ENCODE measurements at regions not wholly inside any gene's neighbourhood (a gene's known extent, or its start where the extent isn't known, plus 50 kb on each side); places are given as distances from the start of the nearest gene placed in this dataset.

GRCh38 chr4:44093390-44093789 lies 355.2 kb downstream of the KCTD8 start:
- no peak overlapping the region for H3K4me3 ChIP-seq
- no peaks in the 10 kb centered on the region for H3K36me3 ChIP-seq
- TF ChIP-seq CTCF (IDR thresholded peaks at IDR 0.05; ENCODE audit: borderline replicate concordance), result no peak
- intact Hi-C loops (cut with micrococcal nuclease), result no loop called here
- no peak for DNase-seq
- H3K27ac ChIP-seq (replicated peaks), result no peak overlapping the region
- H3K4me1 ChIP-seq, result no peaks in the 10 kb centered on the region
- H3K27me3 ChIP-seq (ENCODE audit: low read depth), result no peaks in the 10 kb centered on the region
- H3K9me3 ChIP-seq (replicated peaks), result no peaks in the 10 kb centered on the region

- intact Hi-C loops (cut with micrococcal nuclease), result no loop called here
These were observed 349.6 kb downstream of the KCTD8 start for GRCh38 chr4:44098973-44099372.

GRCh38 chr4:44100456-44100855 lies 348.2 kb downstream of the KCTD8 start:
- no peaks in the 10 kb centered on the region for H3K4me1 ChIP-seq
- peaks cover 27% of the 10 kb centered on the region for H3K9me3 ChIP-seq (replicated peaks)
- H3K27me3 ChIP-seq (ENCODE audit: low read depth), result no peaks in the 10 kb centered on the region
- H3K27ac ChIP-seq (replicated peaks), result no peak overlapping the region
- H3K4me3 ChIP-seq, result no peak overlapping the region
- TF ChIP-seq CTCF (IDR thresholded peaks at IDR 0.05; ENCODE audit: borderline replicate concordance), result no peak
- no peaks in the 10 kb centered on the region for H3K36me3 ChIP-seq
- intact Hi-C loops (cut with micrococcal nuclease), result no loop called here
- no peak for DNase-seq

More at GRCh38 chr4:44098973-44099372, 349.6 kb downstream of the KCTD8 start:
- Histone ChIP-seq H3K27ac (replicated peaks) (no peak overlapping the region), H3K4me1 (no peaks in the 10 kb centered on the region), H3K9me3 (replicated peaks) (peaks cover 27% of the 10 kb centered on the region), H3K27me3 (ENCODE audit: low read depth) (no peaks in the 10 kb centered on the region), H3K36me3 (no peaks in the 10 kb centered on the region), H3K4me3 (no peak overlapping the region)
- no peak for DNase-seq
- TF ChIP-seq CTCF (IDR thresholded peaks at IDR 0.05; ENCODE audit: borderline replicate concordance), result no peak

GRCh38 chr4:44118971-44119680 lies 329.5 kb downstream of the KCTD8 start:
- H3K36me3 ChIP-seq, result no peaks in the 10 kb centered on the region
- TF ChIP-seq CTCF (IDR thresholded peaks at IDR 0.05; ENCODE audit: borderline replicate concordance), result no peak
- intact Hi-C loops (cut with micrococcal nuclease), result no loop called here
- H3K27ac ChIP-seq (replicated peaks), result no peak overlapping the region
- H3K4me1 ChIP-seq, result no peaks in the 10 kb centered on the region
- DNase-seq, result no peak
- no peak overlapping the region for H3K4me3 ChIP-seq
- no peaks in the 10 kb centered on the region for H3K27me3 ChIP-seq (ENCODE audit: low read depth)
- H3K9me3 ChIP-seq (replicated peaks), result peaks cover 10% of the 10 kb centered on the region

GRCh38 chr4:44120646-44121045 lies 328.0 kb downstream of the KCTD8 start:
- H3K4me3 ChIP-seq, result no peak overlapping the region

More at GRCh38 chr4:44120646-44121045, 328.0 kb downstream of the KCTD8 start:
- no peak overlapping the region for H3K27ac ChIP-seq (replicated peaks)
- no peaks in the 10 kb centered on the region for H3K27me3 ChIP-seq (ENCODE audit: low read depth)
- no peak for TF ChIP-seq CTCF (IDR thresholded peaks at IDR 0.05; ENCODE audit: borderline replicate concordance)
- peaks cover 15% of the 10 kb centered on the region for H3K9me3 ChIP-seq (replicated peaks)
- H3K4me1 ChIP-seq, result no peaks in the 10 kb centered on the region
- intact Hi-C loops (cut with micrococcal nuclease), result no loop called here
- no peak for DNase-seq
- H3K36me3 ChIP-seq, result no peaks in the 10 kb centered on the region

Data from left ventricle myocardium inferior (tissue), 1 donor.